ENCODE measurements at regions not wholly inside any gene's neighbourhood (a gene's known extent, or its start where the extent isn't known, plus 50 kb on each side); places are given as distances from the start of the nearest gene placed in this dataset.

DNA sequence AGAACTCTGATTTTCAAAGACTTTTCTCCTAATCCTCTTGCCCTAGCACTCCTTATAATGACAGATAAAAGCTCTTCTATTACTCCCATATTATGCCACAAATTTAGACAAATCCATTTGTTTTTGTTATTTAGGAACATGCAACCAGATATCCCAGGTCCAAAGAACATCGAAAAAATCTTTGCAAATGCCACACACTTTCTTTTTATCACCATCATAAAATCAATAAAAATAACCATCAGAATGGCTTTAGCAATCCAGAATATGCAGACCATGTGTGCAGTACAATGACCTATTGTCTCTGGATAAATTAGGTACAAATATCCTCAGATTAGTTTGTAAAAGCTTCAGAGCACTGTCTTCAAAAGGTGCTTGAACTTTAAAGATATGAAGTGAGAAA, 376.2 kb upstream of the TCF4 start:
- TF ChIP-seq, protein P1, sequence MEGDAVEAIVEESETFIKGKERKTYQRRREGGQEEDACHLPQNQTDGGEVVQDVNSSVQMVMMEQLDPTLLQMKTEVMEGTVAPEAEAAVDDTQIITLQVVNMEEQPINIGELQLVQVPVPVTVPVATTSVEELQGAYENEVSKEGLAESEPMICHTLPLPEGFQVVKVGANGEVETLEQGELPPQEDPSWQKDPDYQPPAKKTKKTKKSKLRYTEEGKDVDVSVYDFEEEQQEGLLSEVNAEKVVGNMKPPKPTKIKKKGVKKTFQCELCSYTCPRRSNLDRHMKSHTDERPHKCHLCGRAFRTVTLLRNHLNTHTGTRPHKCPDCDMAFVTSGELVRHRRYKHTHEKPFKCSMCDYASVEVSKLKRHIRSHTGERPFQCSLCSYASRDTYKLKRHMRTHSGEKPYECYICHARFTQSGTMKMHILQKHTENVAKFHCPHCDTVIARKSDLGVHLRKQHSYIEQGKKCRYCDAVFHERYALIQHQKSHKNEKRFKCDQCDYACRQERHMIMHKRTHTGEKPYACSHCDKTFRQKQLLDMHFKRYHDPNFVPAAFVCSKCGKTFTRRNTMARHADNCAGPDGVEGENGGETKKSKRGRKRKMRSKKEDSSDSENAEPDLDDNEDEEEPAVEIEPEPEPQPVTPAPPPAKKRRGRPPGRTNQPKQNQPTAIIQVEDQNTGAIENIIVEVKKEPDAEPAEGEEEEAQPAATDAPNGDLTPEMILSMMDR (IDR thresholded peaks at IDR 0.05; ENCODE audit: low read depth, low read length, poor library complexity, severe bottlenecking), result no peak
- TF ChIP-seq EZH2phosphoT487 (IDR thresholded peaks at IDR 0.05; ENCODE audit: borderline replicate concordance, low read length), result no peak
